ENCODE measurements at regions not wholly inside any gene's neighbourhood (a gene's known extent, or its start where the extent isn't known, plus 50 kb on each side); places are given as distances from the start of the nearest gene placed in this dataset.

DNA sequence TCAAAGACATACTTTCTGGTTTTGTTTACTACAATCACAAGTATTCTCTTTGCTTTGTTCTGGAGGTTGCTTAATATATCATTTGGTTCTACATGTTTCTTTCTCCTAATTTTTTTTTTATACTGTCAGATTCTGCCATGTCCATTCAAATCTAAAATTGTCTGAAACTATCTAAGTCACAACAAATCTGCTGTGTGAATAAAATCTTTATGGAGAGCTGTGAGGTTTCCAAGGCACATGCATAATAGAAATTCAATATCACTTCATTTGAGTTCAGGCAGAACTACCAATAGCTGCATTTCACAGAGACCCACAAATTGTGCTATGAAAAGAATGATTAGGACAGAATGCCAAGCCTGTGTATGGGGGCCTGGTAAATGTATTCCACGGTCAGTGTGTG is 346.9 kb upstream of the ARRDC3 start:
- TF ChIP-seq CTCF (IDR thresholded peaks at IDR 0.05), result no peak
- no peak for TF ChIP-seq POLR2A (IDR thresholded peaks at IDR 0.05)

All from thyroid gland (tissue), 4 donors.